Omental fat pad (tissue), 3 donors: ENCODE measurements at regions not wholly inside any gene's neighbourhood (a gene's known extent, or its start where the extent isn't known, plus 50 kb on each side); places are given as distances from the start of the nearest gene placed in this dataset.

Experiments
- ATAC-seq: fragments of 150-250 bp; one replicate; pipeline ENCODE4 v1.9.1; 2016; ENCODE audit warnings: mild to moderate bottlenecking, moderate library complexity; ENCODE audit not compliant: low FRiP score
- DNase-seq: peaks from one replicate; pipeline ENCODE4 v3.0.0-alpha.2; 2019; ENCODE audit warnings: low spot score
- CTCF ChIP-seq, 3 donors: fragments of 450-650 bp; IDR thresholded peaks; one replicate each; pipeline ENCODE4 v1.5.1; 2016 to 2017; ENCODE audit warnings: antibody characterized with exemption in 3 of 3, mild to moderate bottlenecking in 3 of 3, moderate library complexity in 2 of 3

GRCh38 chr4:123588631-123589241, 192.1 kb downstream of the SPRY1 start:
- ATAC-seq (peak; percentile 51), DNase-seq (no peak)
- TF ChIP-seq CTCF (IDR thresholded peaks at IDR 0.05): no peak

- ATAC-seq: no peak
- DNase-seq: no peak
- TF ChIP-seq CTCF (IDR thresholded peaks at IDR 0.05): no peak
These were observed 192.7 kb downstream of the SPRY1 start for GRCh38 chr4:123589301-123589700.

- TF ChIP-seq CTCF (IDR thresholded peaks at IDR 0.05): no peak
- DNase-seq: no peak
- no peak for ATAC-seq
These were observed 195.3 kb downstream of the SPRY1 start for GRCh38 chr4:123591875-123592274.

GRCh38 chr4:123593655-123594054, 197.1 kb downstream of the SPRY1 start:
- DNase-seq: no peak
- no peak for ATAC-seq
- no peak for TF ChIP-seq CTCF (IDR thresholded peaks at IDR 0.05)

- ATAC-seq (no peak), DNase-seq (no peak)
- no peak for TF ChIP-seq CTCF (IDR thresholded peaks at IDR 0.05)
These were observed 200.2 kb downstream of the SPRY1 start for GRCh38 chr4:123596805-123597204.

GRCh38 chr4:123597586-123597985, 201.0 kb downstream of the SPRY1 start:
- DNase-seq: no peak

More at GRCh38 chr4:123597586-123597985, 201.0 kb downstream of the SPRY1 start:
- no peak for ATAC-seq
- no peak for TF ChIP-seq CTCF (IDR thresholded peaks at IDR 0.05)
